CD14-positive monocyte (primary cell): ENCODE measurements at regions not wholly inside any gene's neighbourhood (a gene's known extent, or its start where the extent isn't known, plus 50 kb on each side); places are given as distances from the start of the nearest gene placed in this dataset.
"Not testable (repeated sequence)": the region's sequence is repeated elsewhere in the genome, so short reads cannot be mapped to it uniquely, and the experiment has no call there.

Experiments used
- DNase-seq, 3 donors: peaks; one replicate each; pipeline ENCODE4 v3.0.0-alpha.2; 2011 to 2022
- H2AFZ ChIP-seq: 2 replicates; pipeline ENCODE4 v1.6.0; 2012; ENCODE audit warnings: mild to moderate bottlenecking, low read depth, low read length, inconsistent platforms; ENCODE audit not compliant: insufficient read depth, poor library complexity, severe bottlenecking
- H3K27ac ChIP-seq, 2 donors: 1 replicate in 1 of 2; 2 replicates in 1 of 2; pipeline ENCODE4 v1.5.1; 2012 to 2013; ENCODE audit warnings: low read length in 2 of 2, control low read depth in 1 of 2, inconsistent platforms in 1 of 2, low read depth in 1 of 2, mild to moderate bottlenecking in 1 of 2
- H3K27me3 ChIP-seq, 2 donors: one replicate each; pipeline versions ENCODE4 v1.6.0 to v1.6.1; 2011 to 2013; ENCODE audit warnings: low read length in 2 of 2; ENCODE audit not compliant: control insufficient read depth in 2 of 2, insufficient read depth in 2 of 2
- H3K36me3 ChIP-seq, 2 donors: replicated peaks in 1 of 2; 1 replicate in 1 of 2; 2 replicates in 1 of 2; pipeline versions ENCODE4 v1.5.1 to v1.6.1; 2012 to 2013; ENCODE audit warnings: low read length in 2 of 2, control low read depth in 1 of 2, inconsistent platforms in 1 of 2, mild to moderate bottlenecking in 1 of 2; ENCODE audit not compliant: insufficient read depth in 2 of 2, control insufficient read depth in 1 of 2
- H3K4me1 ChIP-seq, 2 donors: 1 replicate in 1 of 2; 2 replicates in 1 of 2; pipeline versions ENCODE4 v1.5.1 to v1.6.1; 2012 to 2013; ENCODE audit warnings: low read length in 2 of 2, control low read depth in 1 of 2, inconsistent platforms in 1 of 2, mild to moderate bottlenecking in 1 of 2, moderate library complexity in 1 of 2; ENCODE audit not compliant: insufficient read depth in 2 of 2, control insufficient read depth in 1 of 2
- H3K4me2 ChIP-seq: replicated peaks from 2 replicates; pipeline ENCODE3; 2012; ENCODE audit warnings: low read length, moderate library complexity, mild to moderate bottlenecking; ENCODE audit not compliant: poor library complexity, severe bottlenecking; ENCODE audit errors: extremely low read depth
- H3K4me3 ChIP-seq, 3 experiments: fragments of 200-600 bp in 1 of 3; sonication (generic) in 1 of 3; replicated peaks in 1 of 3; 1 replicate in 2 of 3; 2 replicates in 1 of 3; pipeline ENCODE4 v1.5.1; 2011 to 2013; ENCODE audit warnings: low read length in 3 of 3, mild to moderate bottlenecking in 3 of 3, control low read depth in 2 of 3, low read depth in 2 of 3, inconsistent platforms in 1 of 3, moderate library complexity in 1 of 3
- H3K79me2 ChIP-seq: 2 replicates; pipeline ENCODE4 v1.6.0; 2012; ENCODE audit warnings: mild to moderate bottlenecking, control low read depth, inconsistent platforms, low read length, moderate library complexity; ENCODE audit not compliant: insufficient read depth
- H3K9ac ChIP-seq: 2 replicates; pipeline ENCODE4 v1.6.0; 2017; ENCODE audit warnings: low read length, mild to moderate bottlenecking; ENCODE audit not compliant: insufficient read depth, poor library complexity, severe bottlenecking
- H3K9me3 ChIP-seq, 2 donors: replicated peaks in 1 of 2; 1 replicate in 1 of 2; 2 replicates in 1 of 2; pipeline versions ENCODE4 v1.5.1 to v1.6.1; 2012 to 2013; ENCODE audit warnings: low read length in 2 of 2, control low read depth in 1 of 2; ENCODE audit not compliant: control insufficient read depth in 1 of 2, insufficient read depth in 1 of 2
- H4K20me1 ChIP-seq: 2 replicates; pipeline ENCODE4 v1.6.0; 2012; ENCODE audit warnings: mild to moderate bottlenecking, low read length, control low read depth, moderate library complexity; ENCODE audit not compliant: insufficient read depth
- H3K27ac Mint-ChIP-seq, 7 donors: one replicate each; pipeline ENCODE4 v1.8.0; 2020; ENCODE audit warnings: mild to moderate bottlenecking in 7 of 7, mixed read lengths in 7 of 7, moderate library complexity in 6 of 7, inconsistent platforms in 2 of 7
- H3K27me3 Mint-ChIP-seq, 3 donors: one replicate each; pipeline ENCODE4 v1.8.0; 2021 to 2022; ENCODE audit warnings: low read depth in 3 of 3, mild to moderate bottlenecking in 3 of 3, mixed read lengths in 3 of 3, moderate library complexity in 3 of 3, inconsistent platforms in 1 of 3
- H3K36me3 Mint-ChIP-seq, 2 donors: one replicate each; pipeline ENCODE4 v1.8.0; 2020; ENCODE audit warnings: mixed read lengths in 2 of 2, inconsistent platforms in 1 of 2, mild to moderate bottlenecking in 1 of 2
- H3K4me1 Mint-ChIP-seq: one replicate; pipeline ENCODE4 v1.8.0; 2020; ENCODE audit warnings: mild to moderate bottlenecking, mixed read lengths
- H3K4me3 Mint-ChIP-seq, 2 donors: one replicate each; pipeline ENCODE4 v1.8.0; 2020; ENCODE audit warnings: mild to moderate bottlenecking in 2 of 2, mixed read lengths in 2 of 2, moderate library complexity in 1 of 2
- H3K9me3 Mint-ChIP-seq, 7 donors: one replicate each; pipeline ENCODE4 v1.8.0; 2020 to 2022; ENCODE audit warnings: mixed read lengths in 7 of 7, mild to moderate bottlenecking in 6 of 7, moderate library complexity in 6 of 7, inconsistent platforms in 2 of 7
- CTCF ChIP-seq: fragments of 200-600 bp; IDR thresholded peaks from one replicate; pipeline ENCODE4 v1.8.0; 2022; ENCODE audit warnings: antibody characterized with exemption, mild to moderate bottlenecking
- WGBS: methylation state at CpG from one replicate; pipeline ENCODE4 v1.1.5; 2013; ENCODE audit warnings: missing lambda C conversion rate; ENCODE audit not compliant: insufficient coverage; 5-methylcytosine and 5-hydroxymethylcytosine counted together
- intact Hi-C, 2 donors: fragments of 100-400 bp; cut with micrococcal nuclease; formaldehyde crosslinking; loops; one replicate each; pipeline versions ENCODE4 v1.15.0 to v1.15.1; 2023

DNA sequence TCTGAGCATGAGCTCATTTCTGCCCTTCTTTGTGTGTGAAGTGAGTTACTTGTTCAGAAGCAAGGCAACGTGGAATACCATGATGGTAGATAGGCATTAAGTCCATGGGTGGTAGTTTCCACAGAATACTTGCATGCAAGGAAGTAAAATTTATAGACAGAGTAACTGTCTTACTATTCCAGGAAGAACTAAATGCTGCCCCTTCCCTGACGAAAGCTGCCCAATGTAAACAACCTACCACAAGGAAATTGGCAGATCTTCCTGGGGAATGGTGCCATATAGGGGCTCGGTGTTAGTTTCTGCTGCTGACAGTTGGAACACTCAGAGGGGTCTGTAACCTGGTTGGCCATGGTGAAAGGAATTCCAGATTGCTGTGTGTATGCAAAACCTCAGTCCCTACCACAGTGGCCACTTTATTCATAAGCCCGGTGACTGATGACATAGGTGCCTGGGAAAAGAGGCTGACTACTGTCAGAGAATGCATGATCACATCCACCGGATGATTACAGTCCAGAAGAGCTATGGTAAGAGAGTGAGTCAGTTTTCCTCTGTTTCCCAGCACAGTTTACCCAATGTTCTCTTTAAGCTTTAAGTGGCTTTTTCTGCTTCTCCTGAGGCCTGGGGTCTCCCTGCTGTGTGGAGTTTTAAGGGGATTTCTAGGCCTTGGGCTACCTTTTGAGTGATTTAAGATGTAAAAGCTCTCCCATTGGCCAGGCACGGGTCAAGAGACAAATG, 463.7 kb upstream of the NPAP1 start:
- H3K27me3 Mint-ChIP-seq, intact Hi-C loops, H3K36me3 Mint-ChIP-seq, H3K27ac ChIP-seq, H3K4me1 ChIP-seq, H3K79me2 ChIP-seq, H3K27ac Mint-ChIP-seq, H3K4me2 ChIP-seq, H3K4me1 Mint-ChIP-seq, H3K9me3 ChIP-seq, H3K27me3 ChIP-seq, H3K9ac ChIP-seq, H3K4me3 ChIP-seq, H4K20me1 ChIP-seq, H2AFZ ChIP-seq, H3K36me3 ChIP-seq, H3K4me3 Mint-ChIP-seq, DNase-seq: not testable (repeated sequence)
- 80% methylated on average over 1 of the region's 6 CpGs for WGBS
- peaks cover 2 to 11% (median 7%) of the 10 kb centered on the region in 7 donors for H3K9me3 Mint-ChIP-seq

DNA sequence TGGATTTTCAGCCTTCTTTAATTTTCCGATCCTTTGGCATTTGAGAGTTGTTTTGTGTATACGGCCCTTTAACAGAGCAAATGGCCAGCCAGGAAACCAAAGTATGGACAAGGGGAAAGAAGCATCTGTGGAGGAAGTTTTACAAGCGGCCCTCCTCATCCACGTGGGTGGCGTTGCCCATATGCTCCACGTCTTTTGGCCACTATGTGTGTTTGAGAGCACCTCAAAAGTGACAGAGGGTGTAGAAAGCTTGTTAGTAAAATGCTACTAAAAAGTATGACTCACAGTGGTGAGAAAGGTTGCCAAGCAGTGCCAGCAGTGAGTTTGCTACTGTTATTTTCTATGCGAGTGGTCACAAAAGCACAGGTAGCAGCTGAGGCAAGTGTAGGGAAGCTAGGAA, 451.8 kb upstream of the NPAP1 start:
- intact Hi-C loops: no loop called here
- no peaks in the 10 kb centered on the region for H3K4me1 Mint-ChIP-seq

More for the DNA sequence above, 451.8 kb upstream of the NPAP1 start:
- H3K79me2 ChIP-seq: no peaks in the 10 kb centered on the region
- TF ChIP-seq CTCF: no peak
- 79% methylated on average over 7 of the region's 7 CpGs for WGBS
- DNase-seq: no peak
- H3K27ac ChIP-seq: no peak overlapping the region
- no peak overlapping the region for H2AFZ ChIP-seq
- Mint-ChIP-seq H3K36me3 (no peaks in the 10 kb centered on the region), H3K27me3 (no peaks in the 10 kb centered on the region), H3K27ac (no peak overlapping the region), H3K4me3 (no peak overlapping the region), H3K9me3 (peaks cover 2 to 26% (median 8%) of the 10 kb centered on the region in 7 donors)
- H4K20me1 ChIP-seq: no peaks in the 10 kb centered on the region
- H3K4me2 ChIP-seq: no peak overlapping the region
- no peaks in the 10 kb centered on the region for H3K27me3 ChIP-seq
- H3K9ac ChIP-seq: no peak overlapping the region
- H3K4me1 ChIP-seq: no peaks in the 10 kb centered on the region
- H3K4me3 ChIP-seq: no peak overlapping the region
- H3K9me3 ChIP-seq: peaks cover 15 to 21% of the 10 kb centered on the region in 2 donors
- H3K36me3 ChIP-seq: no peaks in the 10 kb centered on the region
